ENCODE measurements at regions not wholly inside any gene's neighbourhood (a gene's known extent, or its start where the extent isn't known, plus 50 kb on each side); places are given as distances from the start of the nearest gene placed in this dataset.

DNA sequence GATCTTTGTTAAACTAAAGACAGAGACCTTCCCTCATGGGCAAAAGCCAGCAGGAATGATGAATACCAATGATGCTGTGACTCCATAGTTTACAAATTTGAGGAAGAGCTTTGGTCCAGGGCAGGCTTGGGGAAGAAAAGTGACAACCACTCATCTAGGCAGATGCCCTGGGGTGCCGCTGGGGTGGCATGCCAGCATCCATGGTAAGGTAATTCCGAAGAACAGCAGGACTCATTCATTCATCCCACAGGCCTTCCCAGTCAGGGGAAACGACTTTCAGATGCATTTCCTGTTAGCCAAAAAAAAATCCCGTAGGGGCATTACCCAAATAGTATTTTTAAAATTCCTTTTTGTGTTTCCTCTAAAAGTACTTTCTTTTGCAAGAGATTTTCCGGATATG is 180.7 kb upstream of the SERPINE2 start:
- TF ChIP-seq CTCF (IDR thresholded peaks at IDR 0.05; ENCODE audit: extremely low read depth in 1 of 2, insufficient read depth in 1 of 2, low read depth in 1 of 2, low read length in 2 of 2) (no peak), POLR2A (IDR thresholded peaks at IDR 0.05; ENCODE audit: low read depth, low read length) (no peak), POLR2AphosphoS5 (IDR thresholded peaks at IDR 0.05; ENCODE audit: insufficient read depth, low read depth, low read length) (no peak), MYC (IDR thresholded peaks at IDR 0.05; ENCODE audit: low read depth, low read length) (no peak), FOS (IDR thresholded peaks at IDR 0.05; ENCODE audit: borderline replicate concordance, insufficient read depth, low read length) (no peak), EZH2 (IDR thresholded peaks at IDR 0.05; ENCODE audit: borderline replicate concordance, low read depth, low read length, severe bottlenecking) (no peak), GATA2 (IDR thresholded peaks at IDR 0.05; ENCODE audit: insufficient read depth, insufficient read length, low read depth, low read length) (no peak)

All from endothelial cell of umbilical vein (primary cell).